ENCODE measurements at regions not wholly inside any gene's neighbourhood (a gene's known extent, or its start where the extent isn't known, plus 50 kb on each side); places are given as distances from the start of the nearest gene placed in this dataset.

DNA sequence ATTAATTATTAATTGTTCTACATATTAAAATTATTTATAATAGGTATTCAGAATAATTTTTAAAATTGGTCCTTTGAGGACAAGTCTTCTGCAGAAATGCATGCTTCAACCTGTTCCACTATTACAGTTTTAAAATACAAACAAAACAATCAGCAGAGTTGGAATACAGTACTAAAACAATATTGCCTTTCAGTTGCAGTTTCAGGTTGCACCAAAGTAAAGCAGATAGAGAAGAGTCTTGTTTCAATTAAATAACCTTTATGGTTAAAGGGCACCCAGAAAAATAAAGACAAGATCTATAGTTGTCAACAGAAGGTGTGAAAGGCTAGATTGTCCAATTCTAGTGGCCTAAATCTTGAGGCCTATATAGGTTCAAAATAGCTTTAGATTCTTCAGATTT lies 424.5 kb downstream of the FOXG1 start:
- Histone ChIP-seq H3K36me3 (ENCODE audit: control insufficient read depth in 2 of 3, insufficient read depth in 3 of 3, low read length in 3 of 3) (no peaks in the 10 kb centered on the region), H3K27ac (ENCODE audit: low read depth in 2 of 2, low read length in 2 of 2) (no peak overlapping the region), H3K9me3 (ENCODE audit: control insufficient read depth in 2 of 3, insufficient read depth in 1 of 3, low read length in 3 of 3) (no peaks in the 10 kb centered on the region), H3K27me3 (ENCODE audit: control insufficient read depth, insufficient read depth, low read length) (no peaks in the 10 kb centered on the region), H3K9ac (ENCODE audit: low read length in 3 of 3) (no peak overlapping the region), H3K4me1 (ENCODE audit: control insufficient read depth in 2 of 3, insufficient read depth in 2 of 3, low read depth in 1 of 3, low read length in 3 of 3) (no peaks in the 10 kb centered on the region), H3K4me3 (ENCODE audit: low read length in 3 of 3) (no peak overlapping the region)
- FAIRE-seq (no peak), DNase-seq (no peak)
- intact Hi-C loops (cut with DNase I), result no loop called here
- TF ChIP-seq, protein P1, sequence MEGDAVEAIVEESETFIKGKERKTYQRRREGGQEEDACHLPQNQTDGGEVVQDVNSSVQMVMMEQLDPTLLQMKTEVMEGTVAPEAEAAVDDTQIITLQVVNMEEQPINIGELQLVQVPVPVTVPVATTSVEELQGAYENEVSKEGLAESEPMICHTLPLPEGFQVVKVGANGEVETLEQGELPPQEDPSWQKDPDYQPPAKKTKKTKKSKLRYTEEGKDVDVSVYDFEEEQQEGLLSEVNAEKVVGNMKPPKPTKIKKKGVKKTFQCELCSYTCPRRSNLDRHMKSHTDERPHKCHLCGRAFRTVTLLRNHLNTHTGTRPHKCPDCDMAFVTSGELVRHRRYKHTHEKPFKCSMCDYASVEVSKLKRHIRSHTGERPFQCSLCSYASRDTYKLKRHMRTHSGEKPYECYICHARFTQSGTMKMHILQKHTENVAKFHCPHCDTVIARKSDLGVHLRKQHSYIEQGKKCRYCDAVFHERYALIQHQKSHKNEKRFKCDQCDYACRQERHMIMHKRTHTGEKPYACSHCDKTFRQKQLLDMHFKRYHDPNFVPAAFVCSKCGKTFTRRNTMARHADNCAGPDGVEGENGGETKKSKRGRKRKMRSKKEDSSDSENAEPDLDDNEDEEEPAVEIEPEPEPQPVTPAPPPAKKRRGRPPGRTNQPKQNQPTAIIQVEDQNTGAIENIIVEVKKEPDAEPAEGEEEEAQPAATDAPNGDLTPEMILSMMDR (IDR thresholded peaks at IDR 0.05; ENCODE audit: borderline replicate concordance, extremely low read depth, insufficient read depth), result no peak

DNA sequence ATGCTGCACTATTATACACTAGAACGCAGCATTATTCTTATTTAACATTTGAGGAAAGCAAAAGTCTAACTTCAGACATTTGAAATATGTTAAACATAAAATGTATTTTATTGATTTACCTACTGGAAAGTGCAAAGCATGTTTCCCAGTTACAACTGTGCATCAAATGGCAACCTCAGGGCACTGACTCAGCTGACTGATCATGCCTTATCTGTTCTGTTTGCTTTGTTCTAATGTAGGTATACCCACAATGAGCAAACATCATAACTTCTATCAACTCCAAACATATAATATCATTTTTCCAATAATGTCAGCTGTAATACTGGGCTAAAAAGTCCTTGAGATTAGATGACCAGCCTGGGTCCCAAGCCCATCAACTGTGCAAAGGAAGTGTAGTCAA lies 431.0 kb downstream of the FOXG1 start:
- H3K27ac ChIP-seq (ENCODE audit: low read depth in 2 of 2, low read length in 2 of 2), result no peak overlapping the region
- H3K9ac ChIP-seq (ENCODE audit: low read length in 3 of 3), result no peak overlapping the region
- H3K4me1 ChIP-seq (ENCODE audit: control insufficient read depth in 2 of 3, insufficient read depth in 2 of 3, low read depth in 1 of 3, low read length in 3 of 3), result no peaks in the 10 kb centered on the region
- H3K4me3 ChIP-seq (ENCODE audit: low read length in 3 of 3), result no peak overlapping the region
- FAIRE-seq (no peak), DNase-seq (no peak)
- intact Hi-C loops (cut with DNase I), result no loop called here
- TF ChIP-seq, protein P1 (IDR thresholded peaks at IDR 0.05; ENCODE audit: borderline replicate concordance, extremely low read depth, insufficient read depth), result no peak
- no peaks in the 10 kb centered on the region for H3K9me3 ChIP-seq (ENCODE audit: control insufficient read depth in 2 of 3, insufficient read depth in 1 of 3, low read length in 3 of 3)
- no peaks in the 10 kb centered on the region for H3K36me3 ChIP-seq (ENCODE audit: control insufficient read depth in 2 of 3, insufficient read depth in 3 of 3, low read length in 3 of 3)
- H3K27me3 ChIP-seq (ENCODE audit: control insufficient read depth, insufficient read depth, low read length), result no peaks in the 10 kb centered on the region

DNA sequence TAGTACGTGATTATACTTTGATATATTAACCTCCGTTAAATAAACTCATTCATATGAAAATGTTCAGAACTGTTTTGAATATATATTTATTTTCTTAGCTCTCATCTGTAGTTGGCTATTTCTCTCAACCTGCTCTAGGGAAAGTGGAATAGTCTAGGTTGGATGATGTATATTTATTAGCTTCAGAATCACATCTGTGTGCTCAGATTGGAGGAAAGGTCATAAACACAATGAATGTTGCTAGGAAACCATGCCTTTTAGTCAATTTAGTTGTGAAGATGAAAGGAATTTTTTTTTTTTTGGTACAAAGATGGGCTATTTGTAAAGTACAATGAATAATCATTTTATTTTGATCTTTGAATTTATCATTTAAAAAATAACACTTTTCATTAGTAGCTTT lies 439.1 kb downstream of the FOXG1 start:
- DNase-seq, result no peak
- H3K9me3 ChIP-seq (ENCODE audit: control insufficient read depth in 2 of 3, insufficient read depth in 1 of 3, low read length in 3 of 3), result no peaks in the 10 kb centered on the region
- no peak overlapping the region for H3K27ac ChIP-seq (ENCODE audit: low read depth in 2 of 2, low read length in 2 of 2)
- no peaks in the 10 kb centered on the region for H3K4me1 ChIP-seq (ENCODE audit: control insufficient read depth in 2 of 3, insufficient read depth in 2 of 3, low read depth in 1 of 3, low read length in 3 of 3)
- H3K4me3 ChIP-seq (ENCODE audit: low read length in 3 of 3), result no peak overlapping the region
- H3K27me3 ChIP-seq (ENCODE audit: control insufficient read depth, insufficient read depth, low read length), result no peaks in the 10 kb centered on the region
- no peak for FAIRE-seq
- no peak overlapping the region for H3K9ac ChIP-seq (ENCODE audit: low read length in 3 of 3)
- no peaks in the 10 kb centered on the region for H3K36me3 ChIP-seq (ENCODE audit: control insufficient read depth in 2 of 3, insufficient read depth in 3 of 3, low read length in 3 of 3)
- intact Hi-C loops (cut with DNase I), result no loop called here
- TF ChIP-seq, protein P1 (IDR thresholded peaks at IDR 0.05; ENCODE audit: borderline replicate concordance, extremely low read depth, insufficient read depth), result no peak

DNA sequence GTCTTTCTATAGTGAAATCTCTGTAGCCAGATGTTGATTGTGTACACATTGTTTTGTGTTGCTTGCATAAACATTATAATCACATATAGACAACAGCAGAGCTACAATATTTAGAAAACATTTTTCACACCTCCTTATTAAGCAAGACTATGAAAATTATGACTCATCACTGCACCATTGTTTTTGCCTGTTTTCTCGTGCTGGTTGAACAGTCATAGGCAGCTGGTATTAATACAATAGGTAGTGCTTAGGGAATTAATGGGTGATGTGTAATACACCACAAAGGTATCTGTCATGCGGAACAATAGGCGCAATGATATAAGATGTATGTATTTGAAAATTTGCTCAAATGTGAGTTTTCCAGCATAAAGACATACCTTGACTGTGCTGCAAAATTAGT lies 449.3 kb downstream of the FOXG1 start:
- Histone ChIP-seq H3K9ac (ENCODE audit: low read length in 3 of 3) (no peak overlapping the region), H3K36me3 (ENCODE audit: control insufficient read depth in 2 of 3, insufficient read depth in 3 of 3, low read length in 3 of 3) (no peaks in the 10 kb centered on the region), H3K27me3 (ENCODE audit: control insufficient read depth, insufficient read depth, low read length) (no peaks in the 10 kb centered on the region), H3K9me3 (ENCODE audit: control insufficient read depth in 2 of 3, insufficient read depth in 1 of 3, low read length in 3 of 3) (no peaks in the 10 kb centered on the region), H3K27ac (ENCODE audit: low read depth in 2 of 2, low read length in 2 of 2) (no peak overlapping the region), H3K4me1 (ENCODE audit: control insufficient read depth in 2 of 3, insufficient read depth in 2 of 3, low read depth in 1 of 3, low read length in 3 of 3) (no peaks in the 10 kb centered on the region), H3K4me3 (ENCODE audit: low read length in 3 of 3) (no peak overlapping the region)
- TF ChIP-seq, protein P1 (IDR thresholded peaks at IDR 0.05; ENCODE audit: borderline replicate concordance, extremely low read depth, insufficient read depth), result no peak
- DNase-seq (no peak), FAIRE-seq (no peak)
- intact Hi-C loops (cut with DNase I), result no loop called here
